ENCODE measurements at regions not wholly inside any gene's neighbourhood (a gene's known extent, or its start where the extent isn't known, plus 50 kb on each side); places are given as distances from the start of the nearest gene placed in this dataset.

- DNase-seq (ENCODE audit: low spot score) = no peak
- TF ChIP-seq, protein P1, sequence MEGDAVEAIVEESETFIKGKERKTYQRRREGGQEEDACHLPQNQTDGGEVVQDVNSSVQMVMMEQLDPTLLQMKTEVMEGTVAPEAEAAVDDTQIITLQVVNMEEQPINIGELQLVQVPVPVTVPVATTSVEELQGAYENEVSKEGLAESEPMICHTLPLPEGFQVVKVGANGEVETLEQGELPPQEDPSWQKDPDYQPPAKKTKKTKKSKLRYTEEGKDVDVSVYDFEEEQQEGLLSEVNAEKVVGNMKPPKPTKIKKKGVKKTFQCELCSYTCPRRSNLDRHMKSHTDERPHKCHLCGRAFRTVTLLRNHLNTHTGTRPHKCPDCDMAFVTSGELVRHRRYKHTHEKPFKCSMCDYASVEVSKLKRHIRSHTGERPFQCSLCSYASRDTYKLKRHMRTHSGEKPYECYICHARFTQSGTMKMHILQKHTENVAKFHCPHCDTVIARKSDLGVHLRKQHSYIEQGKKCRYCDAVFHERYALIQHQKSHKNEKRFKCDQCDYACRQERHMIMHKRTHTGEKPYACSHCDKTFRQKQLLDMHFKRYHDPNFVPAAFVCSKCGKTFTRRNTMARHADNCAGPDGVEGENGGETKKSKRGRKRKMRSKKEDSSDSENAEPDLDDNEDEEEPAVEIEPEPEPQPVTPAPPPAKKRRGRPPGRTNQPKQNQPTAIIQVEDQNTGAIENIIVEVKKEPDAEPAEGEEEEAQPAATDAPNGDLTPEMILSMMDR (IDR thresholded peaks at IDR 0.05) = no peak
- no peak for ATAC-seq (ENCODE audit: low FRiP score)
These were observed 475.6 kb upstream of the ZWINT start for GRCh38 chr10:56836659-56837058.

- TF ChIP-seq, protein P1 (IDR thresholded peaks at IDR 0.05) = no peak
- ATAC-seq (ENCODE audit: low FRiP score) = no peak
- no peak for DNase-seq (ENCODE audit: low spot score)
These were observed 470.6 kb upstream of the ZWINT start for GRCh38 chr10:56831681-56832080.

DNA sequence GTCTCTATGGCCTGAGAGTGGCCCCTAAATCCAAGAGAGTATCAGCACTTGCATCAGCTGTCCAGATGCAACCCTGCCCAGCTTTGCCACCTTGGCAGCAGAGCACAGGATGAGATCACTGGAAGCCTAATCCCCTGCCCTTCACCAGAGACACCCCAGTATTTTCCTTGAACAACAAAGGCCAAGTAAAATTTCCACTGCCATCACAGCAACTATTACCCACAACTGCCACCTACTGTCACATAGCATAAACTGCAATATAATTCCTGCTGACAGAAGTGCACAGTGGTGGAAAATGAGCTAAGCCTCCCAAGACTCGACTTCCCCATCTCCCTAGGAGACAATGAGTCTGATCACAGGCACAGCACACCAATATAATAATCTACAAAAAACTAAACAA is 462.8 kb upstream of the ZWINT start:
- DNase-seq (ENCODE audit: low spot score) (no peak), ATAC-seq (ENCODE audit: low FRiP score) (no peak)
- TF ChIP-seq, protein P1 (IDR thresholded peaks at IDR 0.05) = no peak

- DNase-seq (ENCODE audit: low spot score) (no peak), ATAC-seq (ENCODE audit: low FRiP score) (no peak)
- TF ChIP-seq, protein P1 (IDR thresholded peaks at IDR 0.05) = no peak
These were observed 444.0 kb upstream of the ZWINT start for GRCh38 chr10:56805022-56805421.

GRCh38 chr10:56785292-56785691 is 424.2 kb upstream of the ZWINT start:
- DNase-seq (ENCODE audit: low spot score) (no peak), ATAC-seq (ENCODE audit: low FRiP score) (no peak)
- TF ChIP-seq, protein P1 (IDR thresholded peaks at IDR 0.05) = no peak

GRCh38 chr10:56782503-56782902 is 421.4 kb upstream of the ZWINT start:
- TF ChIP-seq, protein P1 (IDR thresholded peaks at IDR 0.05) = no peak
- DNase-seq (ENCODE audit: low spot score) (no peak), ATAC-seq (ENCODE audit: low FRiP score) (no peak)

DNA sequence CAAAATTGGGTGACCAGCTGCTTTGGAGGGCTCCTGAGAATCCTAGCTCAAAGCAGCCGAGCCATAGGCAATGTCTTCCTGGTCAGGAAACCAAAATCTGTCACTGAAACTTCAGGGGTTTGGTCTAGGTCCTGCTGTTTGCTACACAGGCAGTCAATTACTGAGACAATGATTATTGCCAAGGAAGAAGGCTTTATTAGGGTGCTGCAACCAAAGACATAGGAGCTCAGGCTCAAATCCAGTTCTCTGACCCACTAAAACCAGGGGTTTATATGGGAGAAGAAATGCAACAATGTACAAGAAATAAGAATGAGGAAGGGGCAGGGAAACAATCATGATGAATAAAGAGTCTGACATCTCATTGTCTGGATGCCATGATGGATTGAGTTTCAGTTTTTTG is 410.3 kb upstream of the ZWINT start:
- DNase-seq (ENCODE audit: low spot score) = no peak
- no peak for ATAC-seq (ENCODE audit: low FRiP score)
- TF ChIP-seq, protein P1 (IDR thresholded peaks at IDR 0.05) = no peak
